GM18519 (cell line): ENCODE measurements at regions not wholly inside any gene's neighbourhood (a gene's known extent, or its start where the extent isn't known, plus 50 kb on each side); places are given as distances from the start of the nearest gene placed in this dataset.
"Not testable (repeated sequence)": the region's sequence is repeated elsewhere in the genome, so short reads cannot be mapped to it uniquely, and the experiment has no call there.

Experiments
- ATAC-seq: cut with Tn5 transposase; IDR thresholded peaks from one replicate; pipeline ENCODE4 v1.9.1; 2021; ENCODE audit warnings: mild to moderate bottlenecking, moderate library complexity; ENCODE audit not compliant: unreplicated experiment, low FRiP score

- ATAC-seq, result no peak
These were observed 152.4 kb upstream of the SMIM30 start for GRCh38 chr7:113270790-113271189.

- ATAC-seq, result not testable (repeated sequence)
These were observed 151.2 kb upstream of the SMIM30 start for GRCh38 chr7:113269592-113269991.

- ATAC-seq, result no peak
These were observed 150.4 kb upstream of the SMIM30 start for GRCh38 chr7:113268757-113269156.

GRCh38 chr7:113267885-113268284 lies 149.5 kb upstream of the SMIM30 start:
- ATAC-seq, result no peak

GRCh38 chr7:113267271-113267670 lies 148.9 kb upstream of the SMIM30 start:
- ATAC-seq, result peak; percentile 72

- no peak for ATAC-seq
These were observed 145.4 kb upstream of the SMIM30 start for GRCh38 chr7:113263749-113264148.

- not testable (repeated sequence) for ATAC-seq
These were observed 144.9 kb upstream of the SMIM30 start for GRCh38 chr7:113263215-113263742.

- no peak for ATAC-seq
These were observed 138.7 kb upstream of the SMIM30 start for GRCh38 chr7:113256883-113257531.

- ATAC-seq, result no peak
These were observed 128.8 kb upstream of the SMIM30 start for GRCh38 chr7:113247198-113247597.

GRCh38 chr7:113246738-113247137 lies 128.4 kb upstream of the SMIM30 start:
- no peak for ATAC-seq

GRCh38 chr7:113232885-113233284 lies 114.5 kb upstream of the SMIM30 start:
- ATAC-seq, result no peak

GRCh38 chr7:113230691-113231090 lies 112.3 kb upstream of the SMIM30 start:
- no peak for ATAC-seq

- no peak for ATAC-seq
These were observed 99.0 kb upstream of the SMIM30 start for GRCh38 chr7:113217314-113217713.

GRCh38 chr7:113216038-113216437 lies 97.7 kb upstream of the SMIM30 start:
- ATAC-seq, result no peak

GRCh38 chr7:113209449-113210203 lies 91.3 kb upstream of the SMIM30 start:
- no peak for ATAC-seq

- ATAC-seq, result no peak
These were observed 89.6 kb upstream of the SMIM30 start for GRCh38 chr7:113207931-113208330.

- no peak for ATAC-seq
These were observed 89.1 kb upstream of the SMIM30 start for GRCh38 chr7:113207441-113207840.

GRCh38 chr7:113204415-113204814 lies 86.1 kb upstream of the SMIM30 start:
- no peak for ATAC-seq

GRCh38 chr7:113202284-113202683 lies 83.9 kb upstream of the SMIM30 start:
- no peak for ATAC-seq

- no peak for ATAC-seq
These were observed 81.9 kb upstream of the SMIM30 start for GRCh38 chr7:113200281-113200680.

- ATAC-seq, result no peak
These were observed 81.5 kb upstream of the SMIM30 start for GRCh38 chr7:113199841-113200240.

GRCh38 chr7:113199136-113199535 lies 80.8 kb upstream of the SMIM30 start:
- ATAC-seq, result no peak
